AG08396 (cell line): ENCODE measurements at regions not wholly inside any gene's neighbourhood (a gene's known extent, or its start where the extent isn't known, plus 50 kb on each side); places are given as distances from the start of the nearest gene placed in this dataset.
"Not testable (repeated sequence)": the region's sequence is repeated elsewhere in the genome, so short reads cannot be mapped to it uniquely, and the experiment has no call there.

ENCODE experiments used
- DNase-seq: peaks from one replicate; pipeline ENCODE4 v3.0.0; 2012; ENCODE audit warnings: low spot score, mixed read lengths

- DNase-seq = no peak
These were observed 97.5 kb upstream of the TWIST2 start for GRCh38 chr2:238750212-238750904.

GRCh38 chr2:238754259-238754658 lies 93.6 kb upstream of the TWIST2 start:
- DNase-seq = no peak

- DNase-seq = peak; percentile 57
These were observed 86.0 kb upstream of the TWIST2 start for GRCh38 chr2:238761868-238762267.

- no peak for DNase-seq
These were observed 84.4 kb upstream of the TWIST2 start for GRCh38 chr2:238763471-238763995.

- no peak for DNase-seq
These were observed 82.3 kb upstream of the TWIST2 start for GRCh38 chr2:238765590-238765989.

GRCh38 chr2:238771218-238771617 lies 76.7 kb upstream of the TWIST2 start:
- DNase-seq = peak; percentile 68

GRCh38 chr2:238771639-238772038 lies 76.2 kb upstream of the TWIST2 start:
- no peak for DNase-seq

- DNase-seq = no peak
These were observed 75.1 kb upstream of the TWIST2 start for GRCh38 chr2:238772635-238773297.

GRCh38 chr2:238773472-238773871 lies 74.4 kb upstream of the TWIST2 start:
- no peak for DNase-seq

GRCh38 chr2:238774071-238774470 lies 73.8 kb upstream of the TWIST2 start:
- no peak for DNase-seq

- no peak for DNase-seq
These were observed 72.8 kb upstream of the TWIST2 start for GRCh38 chr2:238774980-238775509.

GRCh38 chr2:238775591-238775990 lies 72.3 kb upstream of the TWIST2 start:
- no peak for DNase-seq

GRCh38 chr2:238776003-238776760 lies 71.7 kb upstream of the TWIST2 start:
- DNase-seq = no peak

- DNase-seq = not testable (repeated sequence)
These were observed 71.2 kb upstream of the TWIST2 start for GRCh38 chr2:238776761-238777046.

- DNase-seq = no peak
These were observed 70.4 kb upstream of the TWIST2 start for GRCh38 chr2:238777369-238778067.

GRCh38 chr2:238784671-238785527 lies 63.0 kb upstream of the TWIST2 start:
- peak; percentile 77 for DNase-seq

- no peak for DNase-seq
These were observed 62.4 kb upstream of the TWIST2 start for GRCh38 chr2:238785528-238785860.

GRCh38 chr2:238786379-238786778 lies 61.5 kb upstream of the TWIST2 start:
- no peak for DNase-seq

GRCh38 chr2:238786792-238787490 lies 60.9 kb upstream of the TWIST2 start:
- no peak for DNase-seq

GRCh38 chr2:238787501-238787900 lies 60.4 kb upstream of the TWIST2 start:
- DNase-seq = no peak
